SJCRH30 (cell line): ENCODE measurements at regions not wholly inside any gene's neighbourhood (a gene's known extent, or its start where the extent isn't known, plus 50 kb on each side); places are given as distances from the start of the nearest gene placed in this dataset.
"Not testable (repeated sequence)": the region's sequence is repeated elsewhere in the genome, so short reads cannot be mapped to it uniquely, and the experiment has no call there.

Experiments used
- DNase-seq, 2 experiments: peaks; one replicate each; pipeline ENCODE4 v3.0.0-alpha.2; 2015 to 2020
- H3K27ac ChIP-seq: fragments of 250-450 bp; sonication (Bioruptor Pico); 2 replicates; pipeline ENCODE4 v1.5.1; 2020; ENCODE audit warnings: mild to moderate bottlenecking, moderate library complexity
- H3K27me3 ChIP-seq: fragments of 250-450 bp; sonication (Bioruptor Pico); 2 replicates; pipeline ENCODE4 v1.5.1; 2020; ENCODE audit warnings: mild to moderate bottlenecking, moderate library complexity
- H3K36me3 ChIP-seq: fragments of 250-450 bp; sonication (Bioruptor Pico); 2 replicates; pipeline ENCODE4 v1.5.1; 2020; ENCODE audit warnings: mild to moderate bottlenecking, moderate library complexity
- H3K4me1 ChIP-seq: fragments of 250-450 bp; sonication (Bioruptor Pico); 2 replicates; pipeline ENCODE4 v1.5.1; 2020; ENCODE audit warnings: mild to moderate bottlenecking, moderate library complexity
- H3K4me3 ChIP-seq: fragments of 250-450 bp; sonication (Bioruptor Pico); 2 replicates; pipeline ENCODE4 v1.5.1; 2020; ENCODE audit warnings: mild to moderate bottlenecking, moderate library complexity
- H3K9me3 ChIP-seq: fragments of 250-450 bp; sonication (Bioruptor Pico); replicated peaks from 2 replicates; pipeline ENCODE4 v1.5.1; 2020; ENCODE audit warnings: mild to moderate bottlenecking, moderate library complexity

DNA sequence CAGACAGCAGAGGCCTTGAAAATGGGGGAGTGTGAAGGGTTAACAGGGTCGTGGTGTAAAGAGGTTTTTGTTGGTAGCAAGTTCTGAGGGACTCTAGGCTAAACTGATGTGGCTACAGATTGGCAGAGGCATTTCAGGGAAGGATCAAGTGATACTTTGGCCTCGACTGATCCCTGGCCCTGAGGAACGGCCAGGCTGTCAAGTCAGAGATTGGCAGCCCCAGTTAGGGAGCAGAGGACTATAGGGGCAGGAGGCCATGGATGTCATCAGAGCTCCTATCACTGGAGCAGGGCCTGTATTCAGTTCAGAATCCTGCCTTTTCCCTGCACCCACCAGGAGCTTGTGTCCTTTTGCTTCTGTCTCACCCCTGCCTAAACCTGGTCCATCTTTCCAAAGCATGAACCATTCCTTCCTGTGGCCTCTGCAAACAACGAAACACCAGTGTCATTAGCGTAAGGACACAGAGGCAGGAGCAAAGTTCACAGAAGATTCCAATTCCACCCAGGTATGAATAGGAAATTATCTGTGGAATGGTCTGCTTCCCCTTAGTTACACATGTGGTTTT, 613.1 kb downstream of the MID1IP1 start:
- Histone ChIP-seq H3K27ac (no peak overlapping the region), H3K4me1 (no peaks in the 10 kb centered on the region), H3K9me3 (no peaks in the 10 kb centered on the region), H3K27me3 (no peaks in the 10 kb centered on the region), H3K36me3 (no peaks in the 10 kb centered on the region), H3K4me3 (no peak overlapping the region)
- DNase-seq: no peak

DNA sequence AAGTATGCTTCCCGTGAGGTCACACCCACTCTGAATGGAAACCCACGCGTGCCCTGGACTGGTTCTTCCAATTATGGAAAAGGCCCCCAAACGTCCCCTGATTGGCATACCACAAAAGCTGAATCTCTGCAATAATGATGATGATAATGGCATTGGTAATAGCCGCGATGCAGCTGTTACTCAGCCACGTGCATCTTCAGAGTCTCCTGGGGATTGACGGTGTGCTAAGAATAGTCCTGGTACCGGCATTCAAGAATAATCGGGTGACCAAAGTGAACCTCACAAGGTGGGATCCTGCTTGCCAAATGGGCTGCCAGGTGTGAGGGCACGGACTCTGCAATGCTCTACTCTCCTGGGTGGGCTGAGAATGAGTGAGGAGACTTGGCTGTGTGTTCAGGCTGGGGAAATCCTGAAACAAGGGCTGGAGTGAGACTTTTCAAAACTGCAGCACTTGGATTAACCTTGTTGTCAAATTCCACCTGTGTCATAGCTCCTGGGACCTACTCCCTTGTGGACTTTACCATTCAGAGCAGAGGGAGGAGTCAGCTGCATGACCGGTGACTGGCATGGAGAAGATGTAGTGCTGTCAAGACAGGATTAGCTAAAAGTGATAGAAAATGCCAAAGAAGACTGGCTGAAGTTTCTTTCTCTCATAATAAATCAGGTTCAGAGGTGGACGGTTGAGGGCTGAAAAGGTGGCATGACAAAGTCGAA, 615.4 kb downstream of the MID1IP1 start:
- Histone ChIP-seq H3K9me3 (no peaks in the 10 kb centered on the region), H3K4me1 (no peaks in the 10 kb centered on the region), H3K36me3 (no peaks in the 10 kb centered on the region), H3K27me3 (no peaks in the 10 kb centered on the region), H3K27ac (no peak overlapping the region), H3K4me3 (no peak overlapping the region)
- DNase-seq: peak; percentile 2 to 19

- DNase-seq: no peak
- no peak overlapping the region for H3K27ac ChIP-seq
Observed at GRCh38 chrX:39418254-39418704, 617.0 kb downstream of the MID1IP1 start.

DNA sequence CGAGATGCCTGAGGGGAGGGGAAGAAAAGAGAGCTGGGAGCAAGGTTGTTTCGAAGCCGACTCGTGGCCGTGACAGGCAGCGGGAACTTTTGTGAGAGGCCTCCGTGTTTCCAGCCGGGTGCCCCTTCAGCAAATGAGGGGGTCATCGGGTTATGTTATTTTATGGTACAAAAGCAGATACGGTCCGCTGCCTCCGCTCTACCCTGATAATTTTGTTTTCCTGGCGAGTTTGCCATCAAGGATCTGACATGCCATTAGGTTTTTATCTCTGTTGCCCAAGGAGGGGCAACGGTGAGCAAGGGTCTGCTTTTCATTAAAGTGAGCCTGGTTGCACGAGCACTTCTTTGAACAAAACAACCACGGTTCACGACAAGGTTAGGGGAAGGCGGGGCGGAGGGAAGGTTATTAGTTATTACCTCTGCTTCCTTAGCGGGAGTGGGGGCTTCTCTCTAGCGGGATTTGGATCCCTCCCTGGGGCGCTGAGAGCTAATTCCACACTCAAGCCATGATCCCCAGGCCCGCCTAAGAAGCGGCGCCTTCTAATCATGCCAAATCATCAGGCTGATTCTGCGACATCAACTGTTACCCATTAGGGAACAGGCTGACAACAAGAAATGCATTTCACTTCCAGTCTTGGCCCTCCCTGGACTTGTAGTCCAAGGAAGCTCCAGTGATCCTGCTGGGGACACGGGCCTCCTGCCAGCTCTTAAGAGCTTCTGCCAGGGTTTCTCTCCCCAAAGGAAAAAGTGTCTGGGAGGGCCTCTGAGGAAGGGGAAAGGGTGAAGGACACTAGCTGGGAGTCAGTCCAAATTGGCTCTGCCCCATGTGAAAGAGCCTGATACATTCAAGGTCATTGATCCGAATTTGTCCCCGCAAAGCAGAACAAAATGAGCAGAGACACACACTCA, 617.7 kb downstream of the MID1IP1 start:
- no peak overlapping the region for H3K4me3 ChIP-seq
- no peak overlapping the region for H3K27ac ChIP-seq
- no peaks in the 10 kb centered on the region for H3K36me3 ChIP-seq
- no peaks in the 10 kb centered on the region for H3K27me3 ChIP-seq
- H3K4me1 ChIP-seq: no peaks in the 10 kb centered on the region
- DNase-seq: no peak
- no peaks in the 10 kb centered on the region for H3K9me3 ChIP-seq

More at GRCh38 chrX:39418254-39418704, 617.0 kb downstream of the MID1IP1 start:
- no peaks in the 10 kb centered on the region for H3K4me1 ChIP-seq
- no peaks in the 10 kb centered on the region for H3K9me3 ChIP-seq
- no peaks in the 10 kb centered on the region for H3K36me3 ChIP-seq
- no peak overlapping the region for H3K4me3 ChIP-seq
- no peaks in the 10 kb centered on the region for H3K27me3 ChIP-seq

DNA sequence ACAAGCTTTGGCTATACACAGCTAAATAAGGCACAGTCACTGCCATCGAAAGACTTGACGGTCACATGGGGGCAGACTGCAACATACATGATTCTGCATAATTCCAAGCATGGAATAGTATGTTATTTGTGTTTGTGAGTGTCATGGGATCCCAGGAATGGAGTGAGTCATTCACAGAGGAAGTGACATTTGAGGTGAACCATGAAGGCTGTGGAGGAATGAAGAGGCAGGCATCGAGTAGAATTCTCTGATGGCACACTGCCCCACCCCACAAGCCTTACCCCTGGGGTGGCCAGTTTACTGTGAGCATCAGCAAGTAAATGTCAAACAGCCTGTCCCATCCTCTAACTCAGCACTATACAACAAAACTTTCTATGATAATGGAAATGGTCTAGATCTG, 619.7 kb downstream of the MID1IP1 start:
- DNase-seq: no peak
- Histone ChIP-seq H3K27me3 (no peaks in the 10 kb centered on the region), H3K27ac (no peak overlapping the region), H3K9me3 (no peaks in the 10 kb centered on the region), H3K36me3 (no peaks in the 10 kb centered on the region), H3K4me3 (no peak overlapping the region), H3K4me1 (no peaks in the 10 kb centered on the region)

DNA sequence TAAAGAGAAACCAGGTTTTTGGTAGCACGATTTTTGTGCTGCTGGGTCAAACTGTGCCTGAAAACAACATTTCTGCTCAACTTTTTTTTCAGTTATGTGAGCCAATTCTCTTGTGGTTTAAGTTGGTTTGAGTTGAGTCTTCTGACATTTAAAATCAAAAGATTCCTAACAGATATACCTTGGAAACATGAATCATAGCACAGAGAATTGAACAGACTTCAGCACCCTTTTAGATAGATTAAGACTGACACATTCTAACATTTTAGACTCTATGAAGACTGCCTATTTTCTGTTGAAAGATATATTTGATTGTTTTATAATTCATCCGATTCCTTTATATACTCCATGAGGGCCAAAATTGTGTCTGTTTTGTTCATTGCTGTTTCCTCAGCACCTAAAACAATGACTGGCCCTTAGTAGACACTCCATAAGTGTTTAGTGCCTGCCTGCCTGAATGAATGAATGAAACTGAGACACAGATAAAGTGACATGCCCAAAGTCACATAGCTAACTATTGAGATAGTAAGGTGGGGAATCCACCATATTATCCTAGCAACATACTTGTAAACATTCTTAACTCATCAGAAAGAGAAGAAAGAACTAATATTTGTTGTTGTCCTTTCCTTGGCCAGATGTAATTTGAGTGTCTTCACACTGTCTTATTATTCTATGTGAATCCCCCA, 624.0 kb downstream of the MID1IP1 start:
- Histone ChIP-seq H3K27ac (no peak overlapping the region), H3K36me3 (no peaks in the 10 kb centered on the region), H3K9me3 (no peaks in the 10 kb centered on the region), H3K4me1 (no peaks in the 10 kb centered on the region), H3K4me3 (no peak overlapping the region), H3K27me3 (no peaks in the 10 kb centered on the region)
- no peak for DNase-seq

- H3K27ac ChIP-seq: no peak overlapping the region
- H3K4me3 ChIP-seq: no peak overlapping the region
- no peaks in the 10 kb centered on the region for H3K36me3 ChIP-seq
- H3K4me1 ChIP-seq: no peaks in the 10 kb centered on the region
- H3K27me3 ChIP-seq: no peaks in the 10 kb centered on the region
- no peaks in the 10 kb centered on the region for H3K9me3 ChIP-seq
- no peak for DNase-seq
Observed at GRCh38 chrX:39426101-39426500, 624.8 kb downstream of the MID1IP1 start.

- DNase-seq: no peak
Observed at GRCh38 chrX:39427492-39427891, 626.2 kb downstream of the MID1IP1 start.

DNA sequence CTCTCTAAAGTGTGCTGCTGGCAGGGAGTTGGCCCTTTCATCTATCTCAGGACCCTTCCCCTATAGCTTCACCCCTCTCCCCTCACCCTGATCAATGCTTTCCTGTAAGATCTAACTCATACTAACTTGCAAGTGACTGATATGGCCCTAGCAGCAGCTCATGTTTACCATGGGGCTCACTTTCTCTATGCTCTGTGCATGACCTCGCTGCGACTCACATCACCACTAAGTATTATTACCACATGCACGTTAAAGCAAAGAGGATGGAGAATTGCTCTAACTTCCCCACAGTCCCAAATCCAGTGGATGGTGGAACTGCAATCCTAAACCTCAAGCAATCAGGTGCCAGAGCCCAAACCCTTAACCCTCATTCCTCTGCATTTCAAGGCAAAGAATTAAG, 626.6 kb downstream of the MID1IP1 start:
- DNase-seq: peak in 1 of 2 experiments; percentile 6
- H3K4me3 ChIP-seq: no peak overlapping the region
- no peak overlapping the region for H3K27ac ChIP-seq
- H3K36me3 ChIP-seq: no peaks in the 10 kb centered on the region
- H3K9me3 ChIP-seq: no peaks in the 10 kb centered on the region
- H3K4me1 ChIP-seq: no peaks in the 10 kb centered on the region
- no peaks in the 10 kb centered on the region for H3K27me3 ChIP-seq

More at GRCh38 chrX:39427492-39427891, 626.2 kb downstream of the MID1IP1 start:
- no peak overlapping the region for H3K27ac ChIP-seq
- H3K27me3 ChIP-seq: no peaks in the 10 kb centered on the region
- no peaks in the 10 kb centered on the region for H3K4me1 ChIP-seq
- H3K4me3 ChIP-seq: no peak overlapping the region
- no peaks in the 10 kb centered on the region for H3K9me3 ChIP-seq
- H3K36me3 ChIP-seq: no peaks in the 10 kb centered on the region

GRCh38 chrX:39430551-39430950, 629.3 kb downstream of the MID1IP1 start:
- no peaks in the 10 kb centered on the region for H3K9me3 ChIP-seq
- no peak overlapping the region for H3K27ac ChIP-seq
- H3K36me3 ChIP-seq: no peaks in the 10 kb centered on the region
- no peak overlapping the region for H3K4me3 ChIP-seq
- H3K27me3 ChIP-seq: no peaks in the 10 kb centered on the region
- DNase-seq: no peak
- no peaks in the 10 kb centered on the region for H3K4me1 ChIP-seq

DNA sequence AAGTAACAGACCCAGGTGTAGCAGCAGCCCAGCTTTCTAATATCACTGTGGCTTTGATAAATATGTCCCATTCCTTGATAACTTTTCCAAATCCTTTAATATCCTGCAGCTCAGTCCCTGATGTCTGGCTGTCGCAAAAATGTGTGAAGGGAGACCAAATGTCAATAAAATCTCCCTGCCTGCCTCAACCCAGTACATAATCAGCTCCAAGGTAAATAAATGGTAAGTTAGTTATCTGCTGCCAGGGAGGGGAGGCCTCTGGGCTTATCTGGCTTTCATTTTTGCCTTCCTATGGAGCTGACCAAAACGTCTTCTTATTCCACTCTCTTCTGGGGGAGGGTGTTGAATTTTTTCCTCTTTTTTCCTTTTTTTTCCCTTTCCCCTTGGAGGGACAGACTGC, 630.6 kb downstream of the MID1IP1 start:
- no peaks in the 10 kb centered on the region for H3K36me3 ChIP-seq
- H3K9me3 ChIP-seq: no peaks in the 10 kb centered on the region
- H3K27me3 ChIP-seq: no peaks in the 10 kb centered on the region
- no peak overlapping the region for H3K4me3 ChIP-seq
- no peak overlapping the region for H3K27ac ChIP-seq
- no peak for DNase-seq
- no peaks in the 10 kb centered on the region for H3K4me1 ChIP-seq

DNA sequence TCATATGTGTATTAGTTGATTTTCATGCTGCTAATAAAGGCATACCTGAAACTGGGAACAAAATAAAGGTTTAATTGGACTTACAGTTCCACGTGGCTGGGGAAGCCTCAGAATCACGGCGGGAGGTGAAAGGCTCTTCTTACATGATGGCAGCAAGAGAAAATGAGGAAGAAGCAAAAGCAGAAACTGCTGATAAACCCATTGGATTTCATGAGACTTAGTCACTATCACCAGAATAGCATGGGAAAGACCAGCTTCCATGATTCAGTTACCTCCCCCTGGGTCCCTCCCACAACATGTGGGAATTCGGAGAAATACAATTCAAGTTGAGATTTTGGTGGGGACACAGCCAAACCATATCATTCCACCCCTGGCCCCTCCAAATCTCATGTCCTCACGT, 633.4 kb downstream of the MID1IP1 start:
- not testable (repeated sequence) for H3K4me1 ChIP-seq, DNase-seq, H3K27me3 ChIP-seq, H3K4me3 ChIP-seq, H3K9me3 ChIP-seq, H3K36me3 ChIP-seq, H3K27ac ChIP-seq

GRCh38 chrX:39436538-39436937, 635.3 kb downstream of the MID1IP1 start:
- not testable (repeated sequence) for H3K9me3 ChIP-seq, H3K36me3 ChIP-seq, H3K4me1 ChIP-seq, H3K4me3 ChIP-seq, DNase-seq, H3K27me3 ChIP-seq, H3K27ac ChIP-seq

GRCh38 chrX:39437670-39438441, 636.6 kb downstream of the MID1IP1 start:
- Histone ChIP-seq H3K27me3 (no peaks in the 10 kb centered on the region), H3K27ac (no peak overlapping the region), H3K4me1 (no peaks in the 10 kb centered on the region), H3K4me3 (no peak overlapping the region), H3K9me3 (no peaks in the 10 kb centered on the region), H3K36me3 (no peaks in the 10 kb centered on the region)
- DNase-seq: no peak
